ENCODE measurements at regions not wholly inside any gene's neighbourhood (a gene's known extent, or its start where the extent isn't known, plus 50 kb on each side); places are given as distances from the start of the nearest gene placed in this dataset.
"Not testable (repeated sequence)": the region's sequence is repeated elsewhere in the genome, so short reads cannot be mapped to it uniquely, and the experiment has no call there.

GRCh38 chr14:40252817-40253447 is 820.7 kb upstream of the FBXO33 start:
- no peak for DNase-seq (ENCODE audit: low read depth)

GRCh38 chr14:40248671-40249070 is 816.4 kb upstream of the FBXO33 start:
- DNase-seq (ENCODE audit: low read depth) = no peak

GRCh38 chr14:40240245-40240859 is 808.1 kb upstream of the FBXO33 start:
- no peak for DNase-seq (ENCODE audit: low read depth)

- no peak for DNase-seq (ENCODE audit: low read depth)
Observed at GRCh38 chr14:40232302-40232701, 800.1 kb upstream of the FBXO33 start.

- DNase-seq (ENCODE audit: low read depth) = no peak
Observed at GRCh38 chr14:40229676-40230075, 797.4 kb upstream of the FBXO33 start.

GRCh38 chr14:40222996-40223395 is 790.8 kb upstream of the FBXO33 start:
- no peak for DNase-seq (ENCODE audit: low read depth)

GRCh38 chr14:40221428-40221827 is 789.2 kb upstream of the FBXO33 start:
- no peak for DNase-seq (ENCODE audit: low read depth)

GRCh38 chr14:40219032-40219431 is 786.8 kb upstream of the FBXO33 start:
- DNase-seq (ENCODE audit: low read depth) = no peak

GRCh38 chr14:40218282-40218941 is 786.2 kb upstream of the FBXO33 start:
- no peak for DNase-seq (ENCODE audit: low read depth)

- DNase-seq (ENCODE audit: low read depth) = no peak
Observed at GRCh38 chr14:40216976-40217375, 784.7 kb upstream of the FBXO33 start.

- not testable (repeated sequence) for DNase-seq (ENCODE audit: low read depth)
Observed at GRCh38 chr14:40216408-40216807, 784.2 kb upstream of the FBXO33 start.

GRCh38 chr14:40213701-40214100 is 781.5 kb upstream of the FBXO33 start:
- no peak for DNase-seq (ENCODE audit: low read depth)

- no peak for DNase-seq (ENCODE audit: low read depth)
Observed at GRCh38 chr14:40204441-40205175, 772.4 kb upstream of the FBXO33 start.

- no peak for DNase-seq (ENCODE audit: low read depth)
Observed at GRCh38 chr14:40199101-40199500, 766.9 kb upstream of the FBXO33 start.

- DNase-seq (ENCODE audit: low read depth) = no peak
Observed at GRCh38 chr14:40197344-40197743, 765.1 kb upstream of the FBXO33 start.

GRCh38 chr14:40188006-40188405 is 755.8 kb upstream of the FBXO33 start:
- no peak for DNase-seq (ENCODE audit: low read depth)

GRCh38 chr14:40164083-40164482 is 731.9 kb upstream of the FBXO33 start:
- no peak for DNase-seq (ENCODE audit: low read depth)

- no peak for DNase-seq (ENCODE audit: low read depth)
Observed at GRCh38 chr14:40139657-40140056, 707.4 kb upstream of the FBXO33 start.

GRCh38 chr14:40133463-40133862 is 701.2 kb upstream of the FBXO33 start:
- DNase-seq (ENCODE audit: low read depth) = no peak

- no peak for DNase-seq (ENCODE audit: low read depth)
Observed at GRCh38 chr14:40129159-40129558, 696.9 kb upstream of the FBXO33 start.

- no peak for DNase-seq (ENCODE audit: low read depth)
Observed at GRCh38 chr14:40123816-40124215, 691.6 kb upstream of the FBXO33 start.

- no peak for DNase-seq (ENCODE audit: low read depth)
Observed at GRCh38 chr14:40122968-40123648, 690.9 kb upstream of the FBXO33 start.

Measured in HS-27A (cell line).